ENCODE measurements at regions not wholly inside any gene's neighbourhood (a gene's known extent, or its start where the extent isn't known, plus 50 kb on each side); places are given as distances from the start of the nearest gene placed in this dataset.

- no peak for TF ChIP-seq POLR2A (IDR thresholded peaks at IDR 0.05)
- TF ChIP-seq, protein P1, sequence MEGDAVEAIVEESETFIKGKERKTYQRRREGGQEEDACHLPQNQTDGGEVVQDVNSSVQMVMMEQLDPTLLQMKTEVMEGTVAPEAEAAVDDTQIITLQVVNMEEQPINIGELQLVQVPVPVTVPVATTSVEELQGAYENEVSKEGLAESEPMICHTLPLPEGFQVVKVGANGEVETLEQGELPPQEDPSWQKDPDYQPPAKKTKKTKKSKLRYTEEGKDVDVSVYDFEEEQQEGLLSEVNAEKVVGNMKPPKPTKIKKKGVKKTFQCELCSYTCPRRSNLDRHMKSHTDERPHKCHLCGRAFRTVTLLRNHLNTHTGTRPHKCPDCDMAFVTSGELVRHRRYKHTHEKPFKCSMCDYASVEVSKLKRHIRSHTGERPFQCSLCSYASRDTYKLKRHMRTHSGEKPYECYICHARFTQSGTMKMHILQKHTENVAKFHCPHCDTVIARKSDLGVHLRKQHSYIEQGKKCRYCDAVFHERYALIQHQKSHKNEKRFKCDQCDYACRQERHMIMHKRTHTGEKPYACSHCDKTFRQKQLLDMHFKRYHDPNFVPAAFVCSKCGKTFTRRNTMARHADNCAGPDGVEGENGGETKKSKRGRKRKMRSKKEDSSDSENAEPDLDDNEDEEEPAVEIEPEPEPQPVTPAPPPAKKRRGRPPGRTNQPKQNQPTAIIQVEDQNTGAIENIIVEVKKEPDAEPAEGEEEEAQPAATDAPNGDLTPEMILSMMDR (IDR thresholded peaks at IDR 0.05), result no peak
- ATAC-seq, result no peak
Measured at GRCh38 chr4:32142075-32142474, 1421.9 kb downstream of the PCDH7 start.

GRCh38 chr4:32145987-32146386 is 1425.8 kb downstream of the PCDH7 start:
- Histone ChIP-seq H3K36me3 (no peaks in the 10 kb centered on the region), H3K27ac (no peak overlapping the region), H3K9me3 (no peaks in the 10 kb centered on the region), H3K4me3 (no peak overlapping the region), H3K4me1 (no peaks in the 10 kb centered on the region), H3K27me3 (no peaks in the 10 kb centered on the region)
- TF ChIP-seq, protein P1 (IDR thresholded peaks at IDR 0.05), result no peak
- no peak for TF ChIP-seq POLR2A (IDR thresholded peaks at IDR 0.05)
- intact Hi-C loops (cut with DNase I), result no loop called here
- DNase-seq (no peak), ATAC-seq (no peak)
- WGBS (ENCODE audit: insufficient coverage, low coverage, low lambda C conversion rate, missing lambda C conversion rate), result 54% methylated on average over 5 of the region's 5 CpGs

More at GRCh38 chr4:32142075-32142474, 1421.9 kb downstream of the PCDH7 start:
- no peaks in the 10 kb centered on the region for H3K27me3 ChIP-seq
- H3K36me3 ChIP-seq, result no peaks in the 10 kb centered on the region
- no peak overlapping the region for H3K27ac ChIP-seq
- intact Hi-C loops (cut with DNase I), result no loop called here
- H3K9me3 ChIP-seq, result no peaks in the 10 kb centered on the region
- H3K4me3 ChIP-seq, result no peak overlapping the region
- no peaks in the 10 kb centered on the region for H3K4me1 ChIP-seq
- no peak for DNase-seq

DNA sequence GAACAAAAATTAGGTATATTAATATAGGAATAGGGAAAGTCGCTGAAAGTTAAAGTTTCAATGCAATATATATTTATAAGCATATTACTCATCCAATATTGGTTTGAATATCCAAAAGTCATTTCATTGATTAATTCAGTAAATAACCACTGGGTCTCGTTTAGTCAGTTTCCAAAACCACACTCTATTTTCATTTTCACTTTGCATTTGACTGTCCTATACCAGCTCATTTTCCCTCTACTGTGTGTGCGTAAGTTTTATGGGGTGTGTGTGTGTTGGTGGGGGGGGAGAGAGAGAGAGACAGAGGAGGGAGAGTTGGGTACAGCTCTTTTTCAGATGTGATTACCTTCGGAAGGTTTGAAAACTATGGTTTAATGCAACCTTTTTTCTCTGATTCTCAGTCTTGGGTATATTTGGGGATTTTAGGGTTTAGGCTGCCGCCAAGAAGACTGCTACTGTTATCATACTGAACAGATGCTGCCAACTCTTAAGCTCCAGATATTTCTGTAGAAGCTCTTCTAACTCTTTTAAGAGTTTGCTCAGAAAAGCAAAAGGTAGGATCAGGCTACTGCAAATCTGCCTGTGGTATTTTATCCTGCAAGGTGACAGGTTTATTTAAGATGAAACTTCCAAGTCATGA is 1427.4 kb downstream of the PCDH7 start:
- no peak overlapping the region for H3K27ac ChIP-seq
- no peak for TF ChIP-seq POLR2A (IDR thresholded peaks at IDR 0.05)
- TF ChIP-seq, protein P1 (IDR thresholded peaks at IDR 0.05), result no peak
- no peaks in the 10 kb centered on the region for H3K9me3 ChIP-seq
- H3K27me3 ChIP-seq, result no peaks in the 10 kb centered on the region
- DNase-seq (no peak), ATAC-seq (no peak)
- H3K4me1 ChIP-seq, result no peaks in the 10 kb centered on the region
- 55% methylated on average over 5 of the region's 5 CpGs for WGBS (ENCODE audit: insufficient coverage, low coverage, low lambda C conversion rate, missing lambda C conversion rate)
- no peaks in the 10 kb centered on the region for H3K36me3 ChIP-seq
- H3K4me3 ChIP-seq, result no peak overlapping the region
- intact Hi-C loops (cut with DNase I), result no loop called here

DNA sequence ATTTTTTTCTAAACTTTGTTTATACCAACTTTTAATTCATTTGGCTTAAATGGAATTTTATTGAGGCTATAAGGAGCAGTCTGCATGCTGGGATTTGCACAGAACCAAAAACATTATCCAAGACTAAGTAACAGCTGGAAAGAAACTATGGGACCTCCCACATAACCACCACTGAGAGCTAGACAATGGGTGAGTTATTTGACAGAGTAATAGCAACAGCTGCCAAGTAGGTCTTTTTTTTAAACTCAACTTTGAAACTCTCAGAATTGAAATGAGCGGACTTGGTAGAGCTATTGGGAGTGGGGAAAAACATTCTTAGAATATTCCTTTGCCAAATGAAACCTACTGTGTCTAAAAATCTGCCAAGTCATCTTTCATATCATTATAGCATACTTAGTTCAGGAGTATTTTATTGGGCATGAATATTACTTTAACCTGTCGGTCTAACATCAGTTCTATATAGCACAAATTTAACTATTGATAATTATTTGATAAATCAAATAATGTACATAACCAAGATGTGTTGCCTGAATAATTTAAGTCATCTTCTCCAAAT is 1428.0 kb downstream of the PCDH7 start:
- H3K36me3 ChIP-seq, result no peaks in the 10 kb centered on the region
- intact Hi-C loops (cut with DNase I), result no loop called here
- H3K9me3 ChIP-seq, result no peaks in the 10 kb centered on the region
- no peaks in the 10 kb centered on the region for H3K4me1 ChIP-seq
- H3K4me3 ChIP-seq, result no peak overlapping the region
- H3K27me3 ChIP-seq, result no peaks in the 10 kb centered on the region
- 51% methylated on average over 2 of the region's 2 CpGs for WGBS (ENCODE audit: insufficient coverage, low coverage, low lambda C conversion rate, missing lambda C conversion rate)
- ATAC-seq (no peak), DNase-seq (no peak)
- H3K27ac ChIP-seq, result no peak overlapping the region
- TF ChIP-seq, protein P1 (IDR thresholded peaks at IDR 0.05), result no peak
- no peak for TF ChIP-seq POLR2A (IDR thresholded peaks at IDR 0.05)

Measured in right lobe of liver (tissue), 6 donors.